Loucy (cell line): ENCODE measurements at regions not wholly inside any gene's neighbourhood (a gene's known extent, or its start where the extent isn't known, plus 50 kb on each side); places are given as distances from the start of the nearest gene placed in this dataset.

ENCODE experiments used
- CTCF ChIP-seq: fragments of 200-600 bp; sonication (generic); conservative IDR thresholded peaks from 2 replicates; pipeline ENCODE4 v1.5.1; 2014; ENCODE audit warnings: mild to moderate bottlenecking, antibody characterized with exemption, low read length
- EZH2phosphoT487 ChIP-seq: fragments of 200-600 bp; IDR thresholded peaks from 2 replicates; pipeline ENCODE4 v1.6.1; 2018; ENCODE audit warnings: antibody characterized with exemption, mild to moderate bottlenecking, moderate library complexity, borderline replicate concordance

- no peak for TF ChIP-seq CTCF
- TF ChIP-seq EZH2phosphoT487, result no peak
These were observed 303.1 kb upstream of the CDYL start for GRCh38 chr6:4472969-4473642.
